Lower leg skin (tissue), 3 donors: ENCODE measurements at regions not wholly inside any gene's neighbourhood (a gene's known extent, or its start where the extent isn't known, plus 50 kb on each side); places are given as distances from the start of the nearest gene placed in this dataset.

ENCODE experiments used
- POLR2A ChIP-seq, 2 donors: fragments of 450-650 bp; IDR thresholded peaks; one replicate each; pipeline ENCODE4 v1.6.1; 2016 to 2017; ENCODE audit warnings: antibody characterized with exemption in 2 of 2, mild to moderate bottlenecking in 1 of 2, moderate library complexity in 1 of 2
- TF ChIP-seq, protein P1 (sequence below), 3 donors: fragments of 450-650 bp; IDR thresholded peaks; one replicate each; pipeline ENCODE4 v1.5.1; 2016; ENCODE audit warnings: antibody characterized with exemption in 3 of 3, mild to moderate bottlenecking in 3 of 3, moderate library complexity in 2 of 3

DNA sequence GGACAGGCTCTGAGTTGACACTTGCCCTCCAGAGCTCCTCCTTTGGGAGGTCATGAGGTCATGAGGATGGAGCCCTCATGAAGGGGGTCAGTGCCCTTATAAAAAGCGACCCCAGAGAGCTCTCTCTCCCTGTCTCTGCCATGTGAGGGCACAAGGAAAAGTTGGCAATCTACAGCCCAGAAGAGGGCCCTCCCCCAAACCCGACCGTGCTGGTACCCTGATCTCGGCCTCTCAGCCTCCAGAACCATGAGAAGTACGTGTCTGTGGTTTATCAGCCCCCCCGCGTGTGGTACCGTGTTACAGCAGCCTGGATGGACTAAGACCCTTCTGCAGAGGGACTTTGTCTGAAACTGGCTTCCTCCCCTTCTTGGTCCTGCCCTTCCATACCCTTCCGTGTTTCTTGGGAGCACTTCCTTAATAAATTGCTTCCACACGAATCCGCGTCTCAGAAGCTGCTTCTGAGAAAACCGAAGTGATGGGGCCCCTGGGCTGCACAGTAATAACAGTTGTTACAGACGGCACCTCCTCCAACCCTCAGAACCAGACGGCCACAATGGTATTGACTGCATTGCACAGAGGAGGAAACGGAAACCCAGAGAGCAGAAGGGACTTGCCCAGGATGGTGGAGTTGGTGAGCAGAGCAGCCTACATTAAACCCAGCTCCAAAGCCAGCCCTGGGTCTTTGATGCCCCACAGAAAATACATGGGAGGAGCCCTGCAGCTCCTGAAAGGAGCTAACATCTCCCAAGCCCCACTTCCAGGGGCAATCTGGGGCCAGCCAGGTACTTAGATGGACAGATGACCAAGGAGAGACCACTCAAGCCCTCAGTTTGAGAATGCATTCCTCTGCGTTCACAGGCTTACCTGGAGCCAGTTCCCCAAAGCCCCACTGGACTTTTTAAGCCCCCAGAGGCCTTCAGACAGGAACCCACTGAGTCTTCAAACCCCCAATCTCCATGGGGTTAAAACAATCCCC is 242.7 kb downstream of the BCOR start:
- TF ChIP-seq, protein P1, sequence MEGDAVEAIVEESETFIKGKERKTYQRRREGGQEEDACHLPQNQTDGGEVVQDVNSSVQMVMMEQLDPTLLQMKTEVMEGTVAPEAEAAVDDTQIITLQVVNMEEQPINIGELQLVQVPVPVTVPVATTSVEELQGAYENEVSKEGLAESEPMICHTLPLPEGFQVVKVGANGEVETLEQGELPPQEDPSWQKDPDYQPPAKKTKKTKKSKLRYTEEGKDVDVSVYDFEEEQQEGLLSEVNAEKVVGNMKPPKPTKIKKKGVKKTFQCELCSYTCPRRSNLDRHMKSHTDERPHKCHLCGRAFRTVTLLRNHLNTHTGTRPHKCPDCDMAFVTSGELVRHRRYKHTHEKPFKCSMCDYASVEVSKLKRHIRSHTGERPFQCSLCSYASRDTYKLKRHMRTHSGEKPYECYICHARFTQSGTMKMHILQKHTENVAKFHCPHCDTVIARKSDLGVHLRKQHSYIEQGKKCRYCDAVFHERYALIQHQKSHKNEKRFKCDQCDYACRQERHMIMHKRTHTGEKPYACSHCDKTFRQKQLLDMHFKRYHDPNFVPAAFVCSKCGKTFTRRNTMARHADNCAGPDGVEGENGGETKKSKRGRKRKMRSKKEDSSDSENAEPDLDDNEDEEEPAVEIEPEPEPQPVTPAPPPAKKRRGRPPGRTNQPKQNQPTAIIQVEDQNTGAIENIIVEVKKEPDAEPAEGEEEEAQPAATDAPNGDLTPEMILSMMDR (IDR thresholded peaks at IDR 0.05), result no peak
- TF ChIP-seq POLR2A (IDR thresholded peaks at IDR 0.05), result no peak
